ENCODE measurements at regions not wholly inside any gene's neighbourhood (a gene's known extent, or its start where the extent isn't known, plus 50 kb on each side); places are given as distances from the start of the nearest gene placed in this dataset.

DNA sequence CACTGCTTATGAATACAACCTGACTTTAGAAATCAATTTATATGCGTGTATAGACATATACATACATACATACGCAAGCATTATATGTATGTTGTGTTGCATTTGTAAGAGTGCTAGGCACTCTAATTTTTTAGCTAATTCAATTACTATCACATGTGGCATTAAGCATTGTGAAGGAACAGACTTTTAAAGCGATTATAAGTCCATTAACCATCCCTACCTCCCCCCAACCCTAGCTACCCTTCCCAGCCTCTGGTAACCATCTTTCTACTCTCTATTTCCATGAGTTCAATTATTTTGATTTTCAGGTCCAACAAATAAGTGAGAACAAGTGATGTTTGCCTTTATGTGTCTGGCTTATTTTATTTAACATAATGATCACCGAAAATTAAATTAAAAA is 453.8 kb downstream of the DOK5 start:
- Histone ChIP-seq H3K27ac (no peak overlapping the region), H3K4me1 (replicated peaks; ENCODE audit: insufficient read depth) (no peaks in the 10 kb centered on the region), H3K9me2 (ENCODE audit: insufficient read depth) (no peaks in the 10 kb centered on the region), H3K79me2 (ENCODE audit: low read depth) (no peaks in the 10 kb centered on the region), H3K27me3 (ENCODE audit: insufficient read depth, low read depth) (no peaks in the 10 kb centered on the region), H3K4me2 (no peak overlapping the region), H4K20me1 (ENCODE audit: insufficient read depth) (no peaks in the 10 kb centered on the region), H3K36me3 (ENCODE audit: low read depth) (no peaks in the 10 kb centered on the region), H3K4me3 (no peak overlapping the region), H3F3A (ENCODE audit: insufficient read depth, low read depth) (no peaks in the 10 kb centered on the region), H2AFZ (no peak overlapping the region), H3K9me3 (ENCODE audit: insufficient read depth, low read depth) (no peaks in the 10 kb centered on the region)
- intact Hi-C loops (cut with micrococcal nuclease; ENCODE audit: unreplicated experiment), result no loop called here
- DNase-seq, result no peak
- POLR2A ChIA-PET (ENCODE audit: unreplicated experiment), result no interaction called here
- CTCF ChIA-PET, result no interaction called here
- TF ChIP-seq EZH2 (IDR thresholded peaks at IDR 0.05; ENCODE audit: low read depth), result no peak
- TF ChIP-seq, protein P1, sequence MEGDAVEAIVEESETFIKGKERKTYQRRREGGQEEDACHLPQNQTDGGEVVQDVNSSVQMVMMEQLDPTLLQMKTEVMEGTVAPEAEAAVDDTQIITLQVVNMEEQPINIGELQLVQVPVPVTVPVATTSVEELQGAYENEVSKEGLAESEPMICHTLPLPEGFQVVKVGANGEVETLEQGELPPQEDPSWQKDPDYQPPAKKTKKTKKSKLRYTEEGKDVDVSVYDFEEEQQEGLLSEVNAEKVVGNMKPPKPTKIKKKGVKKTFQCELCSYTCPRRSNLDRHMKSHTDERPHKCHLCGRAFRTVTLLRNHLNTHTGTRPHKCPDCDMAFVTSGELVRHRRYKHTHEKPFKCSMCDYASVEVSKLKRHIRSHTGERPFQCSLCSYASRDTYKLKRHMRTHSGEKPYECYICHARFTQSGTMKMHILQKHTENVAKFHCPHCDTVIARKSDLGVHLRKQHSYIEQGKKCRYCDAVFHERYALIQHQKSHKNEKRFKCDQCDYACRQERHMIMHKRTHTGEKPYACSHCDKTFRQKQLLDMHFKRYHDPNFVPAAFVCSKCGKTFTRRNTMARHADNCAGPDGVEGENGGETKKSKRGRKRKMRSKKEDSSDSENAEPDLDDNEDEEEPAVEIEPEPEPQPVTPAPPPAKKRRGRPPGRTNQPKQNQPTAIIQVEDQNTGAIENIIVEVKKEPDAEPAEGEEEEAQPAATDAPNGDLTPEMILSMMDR (conservative IDR thresholded peaks at IDR 0.05), result no peak
- BruUV-seq (replicated peaks), result no TSS peak

DNA sequence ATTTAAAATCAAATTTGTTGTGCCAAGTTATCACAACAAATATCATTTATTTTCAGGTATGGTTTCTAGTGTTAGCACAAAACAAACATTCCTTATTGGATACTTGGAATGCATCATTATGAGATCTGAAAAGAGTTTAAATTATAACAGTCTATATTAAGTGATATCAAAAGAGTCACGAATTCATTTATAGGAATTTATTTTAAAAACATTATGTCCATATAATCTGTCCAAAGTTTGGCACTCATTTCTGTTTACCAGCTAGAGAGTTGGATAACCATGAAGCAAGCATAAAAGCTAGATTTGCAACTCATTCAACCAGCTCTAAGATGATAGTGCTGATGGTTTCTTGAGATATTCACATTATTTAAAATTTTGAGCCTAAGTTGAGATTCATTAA is 453.2 kb downstream of the DOK5 start:
- POLR2A ChIA-PET (ENCODE audit: unreplicated experiment), result no interaction called here

DNA sequence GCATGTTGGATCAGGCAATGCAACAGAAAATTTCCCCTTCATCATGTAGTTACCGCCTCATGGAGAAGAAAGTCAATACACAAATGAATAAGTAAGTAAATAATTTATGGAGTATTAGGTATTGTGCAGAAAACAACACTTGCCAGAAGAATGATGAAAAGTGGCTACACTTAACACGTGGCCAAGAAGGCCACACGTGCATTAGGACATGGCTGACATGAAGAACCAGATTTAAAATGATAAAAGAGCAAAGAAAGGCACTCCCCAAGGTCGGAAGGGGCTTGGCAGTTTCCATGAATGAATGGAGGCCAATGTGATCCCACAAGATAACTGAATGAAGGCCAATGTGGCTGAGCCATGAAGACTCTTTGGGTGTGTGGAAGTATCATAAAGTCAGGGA is 447.2 kb downstream of the DOK5 start:
- H3K27me3 ChIP-seq (ENCODE audit: insufficient read depth, low read depth), result peaks cover 23% of the 10 kb centered on the region
- no peaks in the 10 kb centered on the region for H3K79me2 ChIP-seq (ENCODE audit: low read depth)
- intact Hi-C loops (cut with micrococcal nuclease; ENCODE audit: unreplicated experiment), result no loop called here
- no peaks in the 10 kb centered on the region for H3K9me2 ChIP-seq (ENCODE audit: insufficient read depth)
- no peak overlapping the region for H3K27ac ChIP-seq
- ChIA-PET CTCF (no interaction called here), POLR2A (ENCODE audit: unreplicated experiment) (no interaction called here)
- no peaks in the 10 kb centered on the region for H3K36me3 ChIP-seq (ENCODE audit: low read depth)
- no peaks in the 10 kb centered on the region for H3F3A ChIP-seq (ENCODE audit: insufficient read depth, low read depth)
- no peaks in the 10 kb centered on the region for H4K20me1 ChIP-seq (ENCODE audit: insufficient read depth)
- no peak overlapping the region for H3K4me2 ChIP-seq
- no peak for DNase-seq
- no peak overlapping the region for H2AFZ ChIP-seq
- TF ChIP-seq, protein P1 (conservative IDR thresholded peaks at IDR 0.05), result no peak
- TF ChIP-seq EZH2 (IDR thresholded peaks at IDR 0.05; ENCODE audit: low read depth), result no peak
- no peak overlapping the region for H3K4me3 ChIP-seq
- BruUV-seq (replicated peaks), result no TSS peak
- no peaks in the 10 kb centered on the region for H3K4me1 ChIP-seq (replicated peaks; ENCODE audit: insufficient read depth)
- H3K9me3 ChIP-seq (ENCODE audit: insufficient read depth, low read depth), result no peaks in the 10 kb centered on the region

More for the DNA sequence above, 453.2 kb downstream of the DOK5 start:
- H3K79me2 ChIP-seq (ENCODE audit: low read depth), result no peaks in the 10 kb centered on the region
- TF ChIP-seq EZH2 (IDR thresholded peaks at IDR 0.05; ENCODE audit: low read depth), result no peak
- TF ChIP-seq, protein P1 (conservative IDR thresholded peaks at IDR 0.05), result no peak
- no peak overlapping the region for H3K4me3 ChIP-seq
- no peak for DNase-seq
- H3K36me3 ChIP-seq (ENCODE audit: low read depth), result no peaks in the 10 kb centered on the region
- no peaks in the 10 kb centered on the region for H3K27me3 ChIP-seq (ENCODE audit: insufficient read depth, low read depth)
- H3K9me3 ChIP-seq (ENCODE audit: insufficient read depth, low read depth), result no peaks in the 10 kb centered on the region
- no peaks in the 10 kb centered on the region for H3F3A ChIP-seq (ENCODE audit: insufficient read depth, low read depth)
- H4K20me1 ChIP-seq (ENCODE audit: insufficient read depth), result no peaks in the 10 kb centered on the region
- intact Hi-C loops (cut with micrococcal nuclease; ENCODE audit: unreplicated experiment), result no loop called here
- CTCF ChIA-PET, result no interaction called here
- BruUV-seq (replicated peaks), result no TSS peak
- H2AFZ ChIP-seq, result no peak overlapping the region
- no peaks in the 10 kb centered on the region for H3K4me1 ChIP-seq (replicated peaks; ENCODE audit: insufficient read depth)
- no peaks in the 10 kb centered on the region for H3K9me2 ChIP-seq (ENCODE audit: insufficient read depth)
- H3K4me2 ChIP-seq, result no peak overlapping the region
- no peak overlapping the region for H3K27ac ChIP-seq

All from PC-9 (cell line).